Neutrophil (primary cell): ENCODE measurements at regions not wholly inside any gene's neighbourhood (a gene's known extent, or its start where the extent isn't known, plus 50 kb on each side); places are given as distances from the start of the nearest gene placed in this dataset.

Source experiments
- H3K27ac ChIP-seq: fragments of 200-600 bp; sonication (generic); 2 replicates; pipeline ENCODE4 v1.5.1; 2016; ENCODE audit warnings: mild to moderate bottlenecking, moderate library complexity
- H3K27me3 ChIP-seq: fragments of 200-600 bp; sonication (generic); 2 replicates; pipeline ENCODE4 v1.6.0; 2016; ENCODE audit warnings: mild to moderate bottlenecking
- H3K36me3 ChIP-seq: fragments of 200-600 bp; sonication (generic); 2 replicates; pipeline ENCODE4 v1.5.1; 2017
- H3K4me1 ChIP-seq, 2 experiments: fragments of 200-600 bp in 1 of 2; sonication (generic) in 1 of 2; 1 replicate in 1 of 2; 2 replicates in 1 of 2; pipeline versions ENCODE4 v1.5.1 to v1.6.1; 2013 to 2016; ENCODE audit warnings: low read depth in 1 of 2, low read length in 1 of 2, mild to moderate bottlenecking in 1 of 2, moderate library complexity in 1 of 2; ENCODE audit not compliant: control insufficient read depth in 1 of 2, insufficient read depth in 1 of 2
- H3K4me3 ChIP-seq, 2 experiments: fragments of 200-600 bp in 1 of 2; sonication (generic) in 1 of 2; 1 replicate in 1 of 2; 2 replicates in 1 of 2; pipeline ENCODE4 v1.5.1; 2013 to 2016; ENCODE audit warnings: low read depth in 1 of 2, low read length in 1 of 2, mild to moderate bottlenecking in 1 of 2, moderate library complexity in 1 of 2
- H3K9me3 ChIP-seq: fragments of 200-600 bp; sonication (generic); 2 replicates; pipeline ENCODE4 v1.5.1; 2016
- TF ChIP-seq, protein P1 (sequence below): fragments of 200-600 bp; sonication (generic); IDR thresholded peaks from 2 replicates; pipeline ENCODE4 v1.5.1; 2016; ENCODE audit warnings: antibody characterized with exemption

DNA sequence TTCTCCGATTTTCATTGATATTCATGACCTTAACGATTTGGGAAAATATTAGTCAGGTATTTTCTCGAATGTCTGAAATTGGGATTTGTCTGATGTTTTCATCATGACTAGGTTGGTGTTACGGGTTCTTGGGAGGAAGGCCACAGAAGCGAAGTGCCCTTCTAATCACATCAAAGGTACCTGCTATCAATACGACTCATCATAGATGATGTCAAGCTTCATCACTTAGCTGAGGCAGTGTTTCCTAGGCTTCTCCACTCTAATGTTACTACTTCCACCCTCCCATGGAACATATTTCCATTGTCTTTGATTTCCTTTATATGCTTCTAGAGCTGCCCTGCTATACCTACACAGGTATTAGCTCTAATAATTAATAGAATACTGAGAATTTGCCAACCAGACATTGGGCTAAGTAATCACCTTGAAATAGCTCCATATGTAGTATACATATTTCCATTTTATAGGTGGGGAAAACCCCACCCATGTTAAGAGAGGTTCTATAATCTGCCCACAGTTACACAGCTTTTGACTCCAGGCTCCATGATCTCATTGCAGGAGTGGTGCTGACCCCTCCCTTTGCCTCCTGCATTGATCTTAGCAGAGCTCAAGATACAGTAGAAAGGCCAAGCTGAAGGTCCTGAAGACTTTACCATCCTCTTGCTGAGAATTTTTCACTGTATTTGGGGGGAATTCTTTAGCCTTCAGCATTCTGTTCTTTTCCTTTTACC, 238.6 kb upstream of the ADAMTSL1 start:
- H3K27ac ChIP-seq = no peak overlapping the region
- no peak overlapping the region for H3K4me3 ChIP-seq
- no peaks in the 10 kb centered on the region for H3K36me3 ChIP-seq
- H3K4me1 ChIP-seq = no peaks in the 10 kb centered on the region
- no peaks in the 10 kb centered on the region for H3K27me3 ChIP-seq
- no peaks in the 10 kb centered on the region for H3K9me3 ChIP-seq
- TF ChIP-seq, protein P1, sequence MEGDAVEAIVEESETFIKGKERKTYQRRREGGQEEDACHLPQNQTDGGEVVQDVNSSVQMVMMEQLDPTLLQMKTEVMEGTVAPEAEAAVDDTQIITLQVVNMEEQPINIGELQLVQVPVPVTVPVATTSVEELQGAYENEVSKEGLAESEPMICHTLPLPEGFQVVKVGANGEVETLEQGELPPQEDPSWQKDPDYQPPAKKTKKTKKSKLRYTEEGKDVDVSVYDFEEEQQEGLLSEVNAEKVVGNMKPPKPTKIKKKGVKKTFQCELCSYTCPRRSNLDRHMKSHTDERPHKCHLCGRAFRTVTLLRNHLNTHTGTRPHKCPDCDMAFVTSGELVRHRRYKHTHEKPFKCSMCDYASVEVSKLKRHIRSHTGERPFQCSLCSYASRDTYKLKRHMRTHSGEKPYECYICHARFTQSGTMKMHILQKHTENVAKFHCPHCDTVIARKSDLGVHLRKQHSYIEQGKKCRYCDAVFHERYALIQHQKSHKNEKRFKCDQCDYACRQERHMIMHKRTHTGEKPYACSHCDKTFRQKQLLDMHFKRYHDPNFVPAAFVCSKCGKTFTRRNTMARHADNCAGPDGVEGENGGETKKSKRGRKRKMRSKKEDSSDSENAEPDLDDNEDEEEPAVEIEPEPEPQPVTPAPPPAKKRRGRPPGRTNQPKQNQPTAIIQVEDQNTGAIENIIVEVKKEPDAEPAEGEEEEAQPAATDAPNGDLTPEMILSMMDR = no peak

DNA sequence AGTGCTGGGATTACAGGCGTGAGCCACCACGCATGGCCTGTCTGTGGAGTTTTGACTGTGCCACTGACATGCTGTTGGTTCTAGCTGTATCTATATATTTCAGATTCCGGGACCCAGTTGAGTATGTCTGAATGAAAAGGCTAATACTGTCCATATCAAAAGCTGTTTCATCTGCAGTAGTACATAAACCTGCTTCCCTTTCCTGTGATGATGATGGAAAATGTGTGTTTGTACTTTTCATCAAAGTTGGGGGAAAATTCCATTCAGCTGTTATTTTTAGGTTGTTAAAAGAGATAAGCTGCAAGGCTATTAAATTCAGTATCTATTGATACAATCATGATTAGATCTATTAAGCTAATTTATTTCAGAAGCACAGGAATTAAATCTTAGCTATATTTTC, 237.6 kb upstream of the ADAMTSL1 start:
- H3K4me3 ChIP-seq = no peak overlapping the region
- no peaks in the 10 kb centered on the region for H3K4me1 ChIP-seq
- H3K36me3 ChIP-seq = no peaks in the 10 kb centered on the region
- TF ChIP-seq, protein P1 = no peak
- H3K27me3 ChIP-seq = no peaks in the 10 kb centered on the region
- H3K27ac ChIP-seq = no peak overlapping the region
- H3K9me3 ChIP-seq = no peaks in the 10 kb centered on the region

DNA sequence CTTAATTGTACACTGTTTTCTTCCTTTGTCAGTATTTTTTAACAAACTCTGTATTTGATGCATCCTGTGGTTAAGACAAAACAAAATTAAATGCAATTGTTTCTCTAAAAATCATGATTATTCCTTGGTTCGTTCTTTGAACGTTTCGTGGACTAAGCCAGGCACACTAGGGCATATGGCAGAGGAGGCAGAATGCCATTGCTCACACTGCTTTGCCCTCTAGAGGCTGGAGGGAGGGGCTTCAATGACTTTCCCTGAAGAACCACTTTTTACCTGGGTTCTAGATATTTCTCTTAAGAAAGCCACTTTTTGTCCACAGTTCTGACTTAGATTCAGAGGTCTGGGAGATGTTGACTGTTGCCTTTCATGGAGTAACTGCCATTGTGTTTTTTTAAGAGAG, 236.2 kb upstream of the ADAMTSL1 start:
- TF ChIP-seq, protein P1 = no peak
- no peaks in the 10 kb centered on the region for H3K4me1 ChIP-seq
- H3K27ac ChIP-seq = no peak overlapping the region
- H3K36me3 ChIP-seq = no peaks in the 10 kb centered on the region
- H3K4me3 ChIP-seq = no peak overlapping the region
- no peaks in the 10 kb centered on the region for H3K27me3 ChIP-seq
- no peaks in the 10 kb centered on the region for H3K9me3 ChIP-seq

DNA sequence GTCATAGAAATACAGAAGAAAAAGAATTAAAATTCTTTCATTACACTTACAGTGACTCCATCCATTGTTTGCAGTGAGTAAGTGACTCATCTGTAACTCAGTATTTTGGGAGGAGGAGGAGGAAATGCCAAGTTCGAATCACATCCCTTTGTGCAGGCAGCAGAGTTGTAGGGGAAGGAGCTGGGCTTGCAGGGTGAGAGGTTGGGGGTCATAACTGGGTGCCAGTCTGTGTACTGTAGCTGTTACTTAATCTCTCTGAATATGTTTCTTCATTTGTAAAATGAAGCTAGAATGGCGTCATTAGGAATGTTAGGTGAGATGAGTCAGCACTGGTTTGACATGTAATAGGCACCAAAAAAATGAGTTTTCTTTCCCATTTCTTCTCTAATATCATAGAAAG, 235.7 kb upstream of the ADAMTSL1 start:
- Histone ChIP-seq H3K4me3 (no peak overlapping the region), H3K9me3 (no peaks in the 10 kb centered on the region), H3K36me3 (no peaks in the 10 kb centered on the region), H3K4me1 (no peaks in the 10 kb centered on the region), H3K27me3 (no peaks in the 10 kb centered on the region), H3K27ac (no peak overlapping the region)
- TF ChIP-seq, protein P1 = no peak

DNA sequence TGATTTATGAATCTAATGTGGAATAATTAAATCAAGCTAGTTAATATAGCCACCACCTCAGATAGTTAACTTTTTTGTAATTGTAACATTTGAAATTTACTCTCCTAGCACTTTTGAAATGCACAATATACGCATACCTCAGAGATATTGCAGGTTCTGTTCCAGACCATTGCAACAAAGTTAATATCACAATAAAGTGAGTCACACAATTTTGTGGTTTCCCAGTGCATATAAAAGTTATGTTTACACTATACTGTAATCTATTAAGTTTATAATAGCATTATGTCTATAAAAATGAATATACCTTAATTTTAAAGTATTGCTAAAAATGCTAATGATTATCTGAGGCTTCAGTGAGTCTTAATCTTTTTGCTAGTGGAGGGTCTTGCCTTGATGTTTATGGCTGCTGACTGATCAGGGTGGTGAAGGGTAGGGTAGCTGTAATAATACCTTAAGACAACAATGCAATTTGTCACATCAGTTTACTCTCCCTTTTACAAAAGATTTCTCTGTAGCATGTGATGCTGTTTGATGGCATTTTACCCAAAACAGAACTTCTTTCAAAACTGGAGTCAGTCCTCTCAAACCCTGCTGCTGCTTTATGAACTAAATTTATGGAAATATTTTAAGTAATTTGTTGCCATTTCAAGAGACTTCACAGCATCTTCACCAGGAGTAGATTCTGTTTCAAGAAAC, 235.1 kb upstream of the ADAMTSL1 start:
- Histone ChIP-seq H3K27me3 (no peaks in the 10 kb centered on the region), H3K27ac (no peak overlapping the region), H3K9me3 (no peaks in the 10 kb centered on the region), H3K4me1 (no peaks in the 10 kb centered on the region), H3K4me3 (no peak overlapping the region), H3K36me3 (no peaks in the 10 kb centered on the region)
- TF ChIP-seq, protein P1 = no peak
